ENCODE measurements at regions not wholly inside any gene's neighbourhood (a gene's known extent, or its start where the extent isn't known, plus 50 kb on each side); places are given as distances from the start of the nearest gene placed in this dataset.

DNA sequence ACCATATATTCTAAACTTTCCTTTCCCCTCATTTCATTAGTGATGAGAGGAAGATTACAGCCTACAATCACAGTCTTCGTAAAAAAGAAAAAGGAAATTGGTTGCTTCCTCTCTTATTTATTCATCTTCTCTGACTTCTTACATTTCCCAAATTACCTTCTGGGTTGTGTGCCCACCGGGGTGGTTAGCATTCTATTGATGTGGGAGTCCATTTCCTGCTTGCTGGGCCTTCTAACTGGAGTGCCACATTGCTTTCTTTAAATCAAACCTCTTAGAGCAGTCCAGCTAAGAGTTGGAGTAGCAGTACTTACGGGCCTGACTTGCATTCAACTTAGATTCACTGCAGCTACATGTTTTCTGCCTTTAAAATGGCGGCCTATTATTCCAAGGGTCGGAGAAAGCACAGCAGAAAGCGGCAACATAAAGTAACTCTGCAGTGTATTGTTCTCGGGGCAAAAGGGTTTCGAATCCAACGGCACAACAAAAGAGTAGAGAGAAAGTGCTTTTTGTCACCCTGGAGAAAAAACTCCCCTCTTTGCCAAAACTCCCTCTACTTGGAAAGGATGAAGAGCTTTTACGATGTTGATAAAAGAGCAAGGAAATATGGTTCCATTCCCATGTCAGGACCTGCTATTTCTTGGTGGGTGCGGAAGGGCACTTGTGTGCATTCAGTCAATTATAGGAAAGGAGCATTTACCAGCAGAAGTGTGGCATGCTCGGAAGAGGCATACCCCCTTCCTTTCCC is 110.6 kb upstream of the DLX2 start:
- Histone ChIP-seq H3K27ac (ENCODE audit: low read depth, low read length) (no peak overlapping the region), H3K23ac (ENCODE audit: insufficient read length) (no peak overlapping the region), H3K14ac (ENCODE audit: insufficient read length) (no peak overlapping the region), H3K9ac (replicated peaks in 1 of 4; ENCODE audit: extremely low read depth in 1 of 4, low read depth in 3 of 4, low read length in 3 of 4) (no peak overlapping the region), H3K79me1 (ENCODE audit: low read depth, low read length) (no peaks in the 10 kb centered on the region), H3K4me3 (ENCODE audit: extremely low read depth in 1 of 4, insufficient read depth in 2 of 4, low read depth in 3 of 4, low read length in 4 of 4) (no peak overlapping the region), H2AK5ac (ENCODE audit: low read depth, low read length) (no peak overlapping the region), H2BK15ac (ENCODE audit: low read length) (no peak overlapping the region), H3K4me1 (replicated peaks in 1 of 4; ENCODE audit: control insufficient read depth in 3 of 4, insufficient read depth in 4 of 4, low read length in 3 of 4) (peaks cover 0 to 4% (median 2%) of the 10 kb centered on the region in 4 experiments; a peak in 3 of 7 replicates), H2AFZ (ENCODE audit: low read length) (0 out of 2 replicates have a peak overlapping the region, but pooled peaks have one; percentile 0), H4K5ac (ENCODE audit: insufficient read length, low read depth, low read length) (no peak overlapping the region), H3K79me2 (ENCODE audit: control insufficient read depth in 1 of 2, insufficient read depth in 2 of 2, low read length in 2 of 2) (no peaks in the 10 kb centered on the region), H2BK120ac (replicated peaks; ENCODE audit: low read depth, low read length) (no peak overlapping the region), H4K91ac (replicated peaks; ENCODE audit: insufficient read length, low read length) (no peak overlapping the region), H3K56ac (replicated peaks; ENCODE audit: insufficient read length, low read depth, low read length) (no peak overlapping the region), H3K4me2 (ENCODE audit: insufficient read depth in 1 of 2, low read depth in 2 of 2, low read length in 2 of 2) (no peak overlapping the region), H3K4ac (replicated peaks; ENCODE audit: insufficient read length, low read depth, low read length) (no peak overlapping the region), H3K23me2 (ENCODE audit: low read depth, low read length) (no peaks in the 10 kb centered on the region), H3K9me3 (ENCODE audit: insufficient read depth in 2 of 2, low read depth in 1 of 2, low read length in 1 of 2) (no peaks in the 10 kb centered on the region), H4K20me1 (replicated peaks in 1 of 2; ENCODE audit: control insufficient read depth in 1 of 2, insufficient read depth in 2 of 2, low read length in 2 of 2) (no peaks in the 10 kb centered on the region), H3K36me3 (ENCODE audit: control insufficient read depth in 2 of 4, insufficient read depth in 4 of 4, low read length in 3 of 4) (no peaks in the 10 kb centered on the region), H4K8ac (ENCODE audit: extremely low read depth, insufficient read depth, low read length) (no peak overlapping the region), H2BK20ac (ENCODE audit: low read length) (no peak overlapping the region), H2BK5ac (ENCODE audit: low read depth, low read length) (no peak overlapping the region), H2BK12ac (ENCODE audit: low read depth, low read length) (no peak overlapping the region), H3K27me3 (replicated peaks in 1 of 4; ENCODE audit: control insufficient read depth in 3 of 4, extremely low read depth in 1 of 4, insufficient read depth in 3 of 4, low read length in 3 of 4) (no peaks in the 10 kb centered on the region), H3K18ac (ENCODE audit: extremely low read depth, low read length) (peak overlapping the region; percentile 10; the same call in 1 of the 2 replicates)
- DNase-seq (ENCODE audit: low read depth in 1 of 2, low spot score in 2 of 2) (no peak), FAIRE-seq (no peak)
- ChIA-PET POLR2A (ENCODE audit: partially characterized antibody) (interaction anchor here (1.9 kb wide), 1 partner anchor 214 kb away, joined by 4 read pairs; the partner anchor contains the start of gene ITGA6), CTCF (ENCODE audit: partially characterized antibody) (interaction anchor here (0.7 to 2.4 kb wide), 2 partner anchors 19 to 249 kb away, joined by 3 to 5 read pairs; no protein-coding TSS in a partner anchor)
- TF ChIP-seq YY1 (IDR thresholded peaks at IDR 0.05; ENCODE audit: low read depth, low read length) (peak; percentile 67; the same call in 1 of the 2 replicates), E2F6 (IDR thresholded peaks at IDR 0.05) (peak; percentile 54; the same call in 1 of the 2 replicates), POLR2A (IDR thresholded peaks at IDR 0.05; ENCODE audit: control extremely low read depth in 1 of 2, low read depth in 2 of 2, low read length in 2 of 2) (no peak)
- WGBS, 2 experiments (ENCODE audit: extremely low coverage in 1 of 2, insufficient coverage in 1 of 2, insufficient read length in 1 of 2, insufficient replicate concordance in 2 of 2, low coverage in 1 of 2, low lambda C conversion rate in 2 of 2, missing lambda C conversion rate in 1 of 2), result 83% methylated on average over 12 of the region's 12 CpGs; no CpG with 5 or more reads in 1 of the 2 experiments
